GM12878 (cell line): ENCODE measurements at regions not wholly inside any gene's neighbourhood (a gene's known extent, or its start where the extent isn't known, plus 50 kb on each side); places are given as distances from the start of the nearest gene placed in this dataset.

ENCODE experiments used
- ATAC-seq: fragments of 200-7000 bp; cut with Tn5 transposase; 3 replicates; pipeline ENCODE4 v1.9.1; 2020; ENCODE audit warnings: mild to moderate bottlenecking, moderate library complexity
- BruUV-seq: library from RNA; stranded (reverse); fragments of 400-500 nt; replicated peaks from 2 replicates; lab custom pipeline; 2021; lab: Mats Ljungman, UMichigan
- CTCF ChIA-PET: fragments of 300-600 bp; sonication (Branson Sonifier 250); formaldehyde crosslinking; extraction: SDS; loops from one replicate; lab custom pipeline; 2021; ENCODE audit warnings: inconsistent platforms; lab: Yijun Ruan, JAX
- POLR2A ChIA-PET: fragments of 350-600 bp; formaldehyde crosslinking; extraction: SDS; loops from one replicate; lab custom pipeline; 2021; ENCODE audit warnings: inconsistent platforms; lab: Charles Lee
- RAD21 ChIA-PET: fragments of 300-600 bp; sonication (Branson Sonifier 250); formaldehyde crosslinking; loops from one replicate; lab custom pipeline; 2023; ENCODE audit warnings: antibody characterized with exemption; ENCODE audit not compliant: unreplicated experiment; lab: Charles Lee
- SMC1A ChIA-PET: fragments of 300-600 bp; sonication (Branson Sonifier 250); formaldehyde crosslinking; loops from one replicate; lab custom pipeline; 2023; ENCODE audit not compliant: unreplicated experiment, uncharacterized antibody; lab: Charles Lee
- DNase-seq: peaks from one replicate; pipeline ENCODE4 v3.0.0-alpha.2; 2011; ENCODE audit warnings: low read depth, low spot score
- FAIRE-seq: peaks from 3 replicates; lab custom pipeline; 2011; peaks lifted over from hg19 to GRCh38; lab: Jason Lieb, UNC
- H2AFZ ChIP-seq: 2 replicates; pipeline ENCODE4 v1.6.0; 2011; ENCODE audit warnings: low read depth, low read length, control low read depth; ENCODE audit not compliant: control insufficient read depth
- H3K27ac ChIP-seq: 2 replicates; pipeline ENCODE4 v1.5.1; 2011; ENCODE audit warnings: control low read depth; ENCODE audit not compliant: control insufficient read depth, insufficient read depth
- H3K27me3 ChIP-seq, 2 experiments: replicated peaks in 1 of 2; 2 replicates each; pipeline versions ENCODE4 v1.6.0 to v1.6.1; 2011; ENCODE audit warnings: low read length in 1 of 2; ENCODE audit not compliant: control insufficient read depth in 2 of 2, insufficient read depth in 2 of 2
- H3K36me3 ChIP-seq, 2 experiments: 2 replicates each; pipeline ENCODE4 v1.5.1; 2011; ENCODE audit warnings: low read length in 1 of 2; ENCODE audit not compliant: control insufficient read depth in 2 of 2, insufficient read depth in 2 of 2
- H3K4me1 ChIP-seq: 2 replicates; pipeline ENCODE4 v1.6.1; 2011; ENCODE audit warnings: mild to moderate bottlenecking, low read length, moderate library complexity, mixed read lengths; ENCODE audit not compliant: control insufficient read depth, insufficient read depth
- H3K4me2 ChIP-seq: 2 replicates; pipeline ENCODE4 v1.6.0; 2011; ENCODE audit warnings: control low read depth; ENCODE audit not compliant: control insufficient read depth, insufficient read depth
- H3K4me3 ChIP-seq: fragments of 200-600 bp; sonication (generic); 2 replicates; pipeline ENCODE4 v1.5.1; 2016
- H3K79me2 ChIP-seq: 2 replicates; pipeline ENCODE4 v1.6.0; 2011; ENCODE audit warnings: low read length; ENCODE audit not compliant: control insufficient read depth, insufficient read depth
- H3K9ac ChIP-seq: 2 replicates; pipeline ENCODE4 v1.8.0; 2011; ENCODE audit warnings: low read length, control low read depth, mixed read lengths; ENCODE audit not compliant: control insufficient read depth, insufficient read depth
- H3K9me3 ChIP-seq: replicated peaks from 3 replicates; pipeline ENCODE4 v1.5.1; 2011; ENCODE audit warnings: mild to moderate bottlenecking, low read length; ENCODE audit not compliant: control insufficient read depth, insufficient read depth
- H4K20me1 ChIP-seq: 2 replicates; pipeline ENCODE4 v1.6.0; 2011; ENCODE audit not compliant: control insufficient read depth, insufficient read depth
- BMI1 ChIP-seq: fragments of 450-650 bp; IDR thresholded peaks from 2 replicates; pipeline ENCODE4 v1.6.1; 2016; ENCODE audit warnings: mild to moderate bottlenecking, moderate library complexity, borderline replicate concordance
- CREB1 ChIP-seq: IDR thresholded peaks from 2 replicates; pipeline ENCODE4 v1.6.1; 2012; ENCODE audit warnings: low read depth, mild to moderate bottlenecking, inconsistent platforms
- EZH2 ChIP-seq: IDR thresholded peaks from 2 replicates; pipeline ENCODE4 v1.6.1; 2012; ENCODE audit warnings: low read depth, mild to moderate bottlenecking, control low read depth, inconsistent platforms, low read length, borderline replicate concordance; ENCODE audit not compliant: control insufficient read depth
- IRF3 ChIP-seq: fragments of 450-650 bp; IDR thresholded peaks from 2 replicates; pipeline ENCODE4 v1.6.1; 2014; ENCODE audit warnings: mild to moderate bottlenecking
- IRF4 ChIP-seq: IDR thresholded peaks from 2 replicates; pipeline ENCODE4 v1.6.1; 2011; ENCODE audit warnings: low read depth, low read length
- NFYB ChIP-seq: IDR thresholded peaks from 2 replicates; pipeline ENCODE4 v1.6.1; 2011; ENCODE audit warnings: low read depth, mild to moderate bottlenecking, low read length, improper control_type of control experiment, moderate library complexity; ENCODE audit not compliant: insufficient read depth
- RAD21 ChIP-seq: IDR thresholded peaks from 2 replicates; pipeline ENCODE4 v1.6.1; 2011; ENCODE audit warnings: mild to moderate bottlenecking, low read depth, low read length, moderate library complexity; ENCODE audit not compliant: insufficient read depth
- SP1 ChIP-seq: IDR thresholded peaks from one replicate; pipeline ENCODE4 v1.6.1; 2011; ENCODE audit warnings: low read depth, low read length
- ZBED1 ChIP-seq: IDR thresholded peaks from 2 replicates; pipeline ENCODE4 v1.6.1; 2016; ENCODE audit warnings: borderline replicate concordance
- ZNF274 ChIP-seq: IDR thresholded peaks from one replicate; pipeline ENCODE4 v1.8.0; 2011; ENCODE audit not compliant: insufficient read length, insufficient read depth
- WGBS: methylation state at CpG from one replicate; pipeline ENCODE4 v1.1.6; 2016; ENCODE audit warnings: low lambda C conversion rate; ENCODE audit not compliant: insufficient replicate concordance, insufficient coverage; ENCODE audit errors: missing lambda C conversion rate; 5-methylcytosine and 5-hydroxymethylcytosine counted together
- in situ Hi-C: fragments of 300-500 bp; cut with MboI; formaldehyde crosslinking; loops from 9 replicates; pipeline ENCODE4 v1.14.3; 2018; ENCODE audit warnings: mixed read lengths
- intact Hi-C: fragments of 100-400 bp; cut with micrococcal nuclease; formaldehyde crosslinking; loops from one replicate; pipeline ENCODE4 v1.14.2; 2022; ENCODE audit not compliant: unreplicated experiment
- TF ChIP-seq, protein P1 (sequence below): IDR thresholded peaks from 2 replicates; pipeline ENCODE4 v1.6.1; 2012; ENCODE audit warnings: improper control_type of control experiment, low read depth, low read length; ENCODE audit not compliant: insufficient replicate concordance
- TF ChIP-seq, protein P2 (sequence below): IDR thresholded peaks from 2 replicates; pipeline ENCODE4 v1.6.1; 2012; ENCODE audit warnings: low read length, inconsistent platforms

GRCh38 chr4:135548711-135549110 lies 1347.1 kb upstream of the PABPC4L start:
- DNase-seq (no peak), FAIRE-seq (no peak), ATAC-seq (no peak)
- H3K9ac ChIP-seq, result no peak overlapping the region
- no peaks in the 10 kb centered on the region for H3K36me3 ChIP-seq
- ChIA-PET RAD21 (no interaction called here), SMC1A (no interaction called here), POLR2A (no interaction called here), CTCF (no interaction called here)
- H3K27ac ChIP-seq, result no peak overlapping the region
- H3K27me3 ChIP-seq, result no peaks in the 10 kb centered on the region
- H3K4me2 ChIP-seq, result no peak overlapping the region
- H3K79me2 ChIP-seq, result no peaks in the 10 kb centered on the region
- H3K4me3 ChIP-seq, result no peak overlapping the region
- no peaks in the 10 kb centered on the region for H4K20me1 ChIP-seq
- TF ChIP-seq RAD21, result no peak
- TF ChIP-seq IRF3, result no peak
- TF ChIP-seq ZNF274, result no peak
- TF ChIP-seq EZH2, result no peak
- TF ChIP-seq, protein P1, sequence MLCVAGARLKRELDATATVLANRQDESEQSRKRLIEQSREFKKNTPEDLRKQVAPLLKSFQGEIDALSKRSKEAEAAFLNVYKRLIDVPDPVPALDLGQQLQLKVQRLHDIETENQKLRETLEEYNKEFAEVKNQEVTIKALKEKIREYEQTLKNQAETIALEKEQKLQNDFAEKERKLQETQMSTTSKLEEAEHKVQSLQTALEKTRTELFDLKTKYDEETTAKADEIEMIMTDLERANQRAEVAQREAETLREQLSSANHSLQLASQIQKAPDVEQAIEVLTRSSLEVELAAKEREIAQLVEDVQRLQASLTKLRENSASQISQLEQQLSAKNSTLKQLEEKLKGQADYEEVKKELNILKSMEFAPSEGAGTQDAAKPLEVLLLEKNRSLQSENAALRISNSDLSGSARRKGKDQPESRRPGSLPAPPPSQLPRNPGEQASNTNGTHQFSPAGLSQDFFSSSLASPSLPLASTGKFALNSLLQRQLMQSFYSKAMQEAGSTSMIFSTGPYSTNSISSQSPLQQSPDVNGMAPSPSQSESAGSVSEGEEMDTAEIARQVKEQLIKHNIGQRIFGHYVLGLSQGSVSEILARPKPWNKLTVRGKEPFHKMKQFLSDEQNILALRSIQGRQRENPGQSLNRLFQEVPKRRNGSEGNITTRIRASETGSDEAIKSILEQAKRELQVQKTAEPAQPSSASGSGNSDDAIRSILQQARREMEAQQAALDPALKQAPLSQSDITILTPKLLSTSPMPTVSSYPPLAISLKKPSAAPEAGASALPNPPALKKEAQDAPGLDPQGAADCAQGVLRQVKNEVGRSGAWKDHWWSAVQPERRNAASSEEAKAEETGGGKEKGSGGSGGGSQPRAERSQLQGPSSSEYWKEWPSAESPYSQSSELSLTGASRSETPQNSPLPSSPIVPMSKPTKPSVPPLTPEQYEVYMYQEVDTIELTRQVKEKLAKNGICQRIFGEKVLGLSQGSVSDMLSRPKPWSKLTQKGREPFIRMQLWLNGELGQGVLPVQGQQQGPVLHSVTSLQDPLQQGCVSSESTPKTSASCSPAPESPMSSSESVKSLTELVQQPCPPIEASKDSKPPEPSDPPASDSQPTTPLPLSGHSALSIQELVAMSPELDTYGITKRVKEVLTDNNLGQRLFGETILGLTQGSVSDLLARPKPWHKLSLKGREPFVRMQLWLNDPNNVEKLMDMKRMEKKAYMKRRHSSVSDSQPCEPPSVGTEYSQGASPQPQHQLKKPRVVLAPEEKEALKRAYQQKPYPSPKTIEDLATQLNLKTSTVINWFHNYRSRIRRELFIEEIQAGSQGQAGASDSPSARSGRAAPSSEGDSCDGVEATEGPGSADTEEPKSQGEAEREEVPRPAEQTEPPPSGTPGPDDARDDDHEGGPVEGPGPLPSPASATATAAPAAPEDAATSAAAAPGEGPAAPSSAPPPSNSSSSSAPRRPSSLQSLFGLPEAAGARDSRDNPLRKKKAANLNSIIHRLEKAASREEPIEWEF, result no peak
- no peak for TF ChIP-seq BMI1
- TF ChIP-seq ZBED1, result no peak
- no peak for TF ChIP-seq CREB1
- no peak for TF ChIP-seq SP1
- TF ChIP-seq IRF4, result no peak
- TF ChIP-seq, protein P2, sequence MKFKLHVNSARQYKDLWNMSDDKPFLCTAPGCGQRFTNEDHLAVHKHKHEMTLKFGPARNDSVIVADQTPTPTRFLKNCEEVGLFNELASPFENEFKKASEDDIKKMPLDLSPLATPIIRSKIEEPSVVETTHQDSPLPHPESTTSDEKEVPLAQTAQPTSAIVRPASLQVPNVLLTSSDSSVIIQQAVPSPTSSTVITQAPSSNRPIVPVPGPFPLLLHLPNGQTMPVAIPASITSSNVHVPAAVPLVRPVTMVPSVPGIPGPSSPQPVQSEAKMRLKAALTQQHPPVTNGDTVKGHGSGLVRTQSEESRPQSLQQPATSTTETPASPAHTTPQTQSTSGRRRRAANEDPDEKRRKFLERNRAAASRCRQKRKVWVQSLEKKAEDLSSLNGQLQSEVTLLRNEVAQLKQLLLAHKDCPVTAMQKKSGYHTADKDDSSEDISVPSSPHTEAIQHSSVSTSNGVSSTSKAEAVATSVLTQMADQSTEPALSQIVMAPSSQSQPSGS, result no peak
- TF ChIP-seq NFYB, result no peak
- BruUV-seq, result no TSS peak
- H2AFZ ChIP-seq, result no peak overlapping the region
- 25% methylated on average over 2 of the region's 2 CpGs for WGBS
- in situ Hi-C loops, result no loop called here
- H3K4me1 ChIP-seq, result no peaks in the 10 kb centered on the region
- intact Hi-C loops, result no loop called here
- H3K9me3 ChIP-seq, result no peaks in the 10 kb centered on the region
